CD4-positive, alpha-beta T cell treated with Interleukin-6 at 100 ng/mL for 8 hours (primary cell): ENCODE measurements at regions not wholly inside any gene's neighbourhood (a gene's known extent, or its start where the extent isn't known, plus 50 kb on each side); places are given as distances from the start of the nearest gene placed in this dataset.
"Not testable (repeated sequence)": the region's sequence is repeated elsewhere in the genome, so short reads cannot be mapped to it uniquely, and the experiment has no call there.

Source experiments
- DNase-seq: peaks from one replicate; pipeline ENCODE4 v3.0.0-alpha.2; 2020; ENCODE audit warnings: mixed read lengths, low spot score

DNA sequence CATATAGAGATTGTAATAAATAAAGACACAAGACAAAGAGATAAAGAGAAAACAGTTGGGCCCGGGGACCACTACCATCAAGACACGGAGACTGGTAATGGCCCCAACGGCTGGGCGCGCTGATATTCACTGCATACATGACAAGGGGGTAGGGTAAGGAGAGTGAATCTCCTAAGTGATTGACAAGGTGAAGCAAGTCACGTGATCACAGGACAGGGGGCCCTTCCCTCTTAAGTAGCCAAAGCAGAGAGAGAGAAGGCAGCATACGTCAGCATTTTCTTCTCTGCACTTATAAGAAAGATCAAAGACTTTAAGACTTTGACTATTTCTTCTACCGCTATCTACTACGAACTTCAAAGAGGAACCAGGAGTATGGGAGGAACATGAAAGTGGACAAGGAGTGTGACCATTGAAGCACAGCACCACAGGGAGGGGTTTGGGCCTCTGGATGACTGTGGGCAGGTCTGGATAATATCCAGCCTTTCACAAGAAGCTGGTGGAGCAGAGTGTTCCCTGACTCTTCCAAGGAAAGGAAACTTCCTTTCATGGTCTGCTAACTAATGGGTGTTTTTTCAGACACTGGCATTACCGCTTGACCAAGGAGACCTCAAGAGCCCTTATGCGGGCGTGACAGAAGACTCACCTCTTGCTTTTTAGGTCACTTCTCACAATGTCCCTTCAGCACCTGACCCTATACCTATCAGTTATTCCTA is 75.6 kb downstream of the MRPL39 start:
- DNase-seq = not testable (repeated sequence)

DNA sequence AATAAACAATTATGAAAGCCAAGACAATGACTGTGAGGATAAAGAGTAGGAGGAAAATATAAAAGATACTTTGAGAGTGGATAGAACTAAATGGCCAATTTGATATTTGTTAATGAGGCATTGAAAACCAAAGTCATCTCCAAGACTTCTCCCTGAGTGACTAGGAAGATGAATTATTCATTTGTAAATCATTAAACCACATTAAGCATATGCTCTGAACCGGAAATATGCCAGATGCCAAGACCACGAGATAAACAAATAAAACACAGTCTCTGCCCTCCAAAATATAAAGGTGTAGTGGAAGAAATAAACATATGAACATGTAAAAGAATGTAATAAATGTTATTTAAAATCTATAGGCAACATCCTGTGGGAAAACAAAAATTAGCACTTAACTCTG is 78.8 kb downstream of the MRPL39 start:
- no peak for DNase-seq

DNA sequence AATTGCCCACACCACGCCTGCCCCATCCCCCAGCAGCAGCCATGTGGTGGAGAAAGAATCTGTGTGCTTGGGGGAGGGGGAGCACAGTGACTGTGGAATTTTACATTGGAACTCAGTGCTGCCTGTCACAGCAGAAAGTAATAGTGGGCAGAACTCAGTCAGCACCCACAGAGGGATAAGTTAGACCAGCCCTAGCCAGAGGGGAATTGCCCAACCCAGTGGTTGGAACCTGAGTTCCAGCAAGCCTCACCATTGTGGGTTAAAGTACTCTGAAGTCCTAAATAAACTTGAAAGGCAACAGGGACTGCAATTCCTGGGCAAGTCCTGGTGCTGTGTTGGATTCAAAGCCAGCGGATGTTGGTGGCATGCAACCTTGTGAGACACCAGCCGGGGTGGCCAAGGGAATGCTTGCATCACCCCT is 88.8 kb downstream of the MRPL39 start:
- DNase-seq = no peak

DNA sequence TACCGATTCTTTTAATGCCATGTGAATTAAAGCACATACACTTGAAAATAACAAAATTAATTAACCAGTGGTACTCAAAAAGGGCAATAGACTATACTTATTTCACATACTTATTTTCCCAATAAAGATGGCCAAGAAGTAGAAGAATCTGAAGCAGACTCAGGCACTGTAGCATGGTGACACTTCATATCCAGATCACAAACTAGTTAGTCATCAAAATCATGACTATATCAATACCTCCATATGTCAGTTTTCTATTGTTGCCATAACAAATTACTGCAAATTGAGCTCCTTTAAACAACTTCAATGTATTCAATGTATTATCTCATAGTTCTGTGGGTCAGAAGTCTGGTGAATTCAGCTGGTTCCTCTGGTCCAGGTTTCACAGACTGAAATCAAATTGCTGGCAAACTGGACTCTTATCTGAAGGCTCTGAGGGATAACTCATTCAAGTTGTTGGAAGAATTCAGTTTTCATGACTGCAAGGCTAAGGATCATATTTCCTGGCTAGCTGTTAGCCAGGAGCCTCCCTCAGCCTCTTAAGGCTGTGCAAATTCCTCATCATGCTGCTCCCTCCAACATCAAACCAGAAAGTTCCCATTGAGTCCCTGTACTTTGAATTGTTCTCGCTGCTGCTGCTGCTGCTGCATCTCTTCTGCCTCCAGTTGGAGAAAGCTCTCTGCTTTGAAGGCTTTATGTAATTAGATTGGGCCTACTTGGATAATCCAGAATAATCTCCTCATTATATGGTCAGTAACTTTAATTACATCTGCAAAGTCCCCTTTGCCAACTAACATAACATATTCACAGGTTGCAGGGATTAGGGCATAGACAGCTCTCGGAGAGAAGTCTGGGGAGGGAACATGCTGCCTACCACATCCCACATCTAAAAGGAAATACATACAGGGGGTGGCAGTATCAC is 91.5 kb downstream of the MRPL39 start:
- no peak for DNase-seq

DNA sequence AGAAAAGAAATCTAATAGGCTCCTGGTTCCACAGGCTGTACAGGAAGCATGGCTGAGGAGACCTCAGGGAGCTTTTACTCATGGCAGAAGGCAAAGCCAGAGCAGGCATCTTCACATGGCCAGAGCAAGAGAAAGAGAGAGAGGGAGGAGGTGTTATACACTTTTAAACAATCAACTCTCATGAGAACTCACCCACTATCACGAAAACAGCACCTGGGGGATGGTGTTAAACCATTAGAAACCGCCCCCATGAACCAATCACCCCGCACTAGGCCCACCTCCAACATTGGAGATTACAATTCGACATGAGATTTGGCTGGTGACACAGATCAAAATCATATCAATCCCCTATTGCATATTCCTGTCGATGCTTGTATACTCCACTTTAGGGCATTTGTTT is 93.5 kb downstream of the MRPL39 start:
- DNase-seq = no peak

DNA sequence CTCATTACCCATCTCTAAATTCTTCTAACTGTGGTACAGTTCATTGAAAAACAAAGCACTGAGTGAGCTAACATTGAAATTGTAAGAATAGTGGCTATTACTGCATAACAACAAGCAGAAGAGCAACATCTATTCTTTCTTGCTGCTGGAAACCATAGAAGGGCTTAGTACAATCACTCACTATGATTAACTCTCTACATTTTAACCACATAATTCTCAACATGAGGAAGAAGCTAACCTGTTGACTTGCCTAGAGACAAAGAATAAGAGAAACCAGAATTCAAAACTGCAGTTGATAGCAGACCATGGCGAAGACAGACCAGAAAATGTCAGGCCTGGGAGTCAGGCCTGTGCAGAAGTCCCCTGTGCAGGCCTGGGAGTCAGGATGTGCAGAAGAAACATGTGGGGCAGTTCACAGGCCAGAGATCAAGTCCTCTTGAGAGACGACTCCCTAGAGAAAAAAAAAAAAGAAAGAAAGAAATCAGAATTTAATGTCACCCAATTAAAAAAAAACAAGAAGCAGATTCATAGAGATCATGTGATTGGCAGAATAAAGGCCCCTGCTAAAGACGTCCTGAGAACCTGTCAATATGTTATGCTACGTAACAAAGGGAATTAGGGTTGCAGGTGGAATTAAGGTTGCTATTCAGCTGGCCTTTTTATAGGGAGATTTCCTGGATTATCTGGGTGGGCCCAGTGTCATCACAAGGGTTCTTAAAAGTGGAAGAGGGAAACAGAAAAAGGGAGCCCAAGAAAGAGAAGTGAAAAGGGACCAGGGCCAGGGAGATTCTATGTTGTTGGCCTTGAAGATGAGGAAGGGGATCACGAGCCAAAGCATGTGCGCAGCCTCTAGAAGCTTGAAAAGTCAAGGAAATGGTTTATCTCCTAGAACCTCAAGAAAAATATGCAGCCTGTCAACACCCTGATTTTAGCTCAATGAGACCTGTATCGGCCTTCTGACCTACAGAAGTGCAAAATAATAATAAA is 94.9 kb downstream of the MRPL39 start:
- DNase-seq = no peak

DNA sequence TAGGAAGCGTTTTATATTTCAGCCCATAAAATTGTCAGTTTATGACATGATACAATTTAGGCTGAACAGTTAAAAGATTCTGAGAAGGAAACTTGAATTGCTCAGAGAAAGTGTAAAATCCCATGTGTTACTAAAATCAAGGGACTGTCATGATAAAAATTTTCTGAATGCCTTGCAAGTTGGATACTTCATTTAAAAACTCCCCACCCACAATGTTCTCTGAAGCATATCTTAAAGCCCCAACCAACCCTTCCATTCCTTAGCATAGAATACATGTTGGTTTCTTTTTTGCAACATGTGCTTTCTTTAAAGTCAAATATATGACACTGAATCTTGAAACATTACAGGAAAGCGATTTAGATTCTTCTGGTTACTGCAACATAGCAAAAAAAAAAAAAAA is 97.4 kb downstream of the MRPL39 start:
- DNase-seq = no peak

DNA sequence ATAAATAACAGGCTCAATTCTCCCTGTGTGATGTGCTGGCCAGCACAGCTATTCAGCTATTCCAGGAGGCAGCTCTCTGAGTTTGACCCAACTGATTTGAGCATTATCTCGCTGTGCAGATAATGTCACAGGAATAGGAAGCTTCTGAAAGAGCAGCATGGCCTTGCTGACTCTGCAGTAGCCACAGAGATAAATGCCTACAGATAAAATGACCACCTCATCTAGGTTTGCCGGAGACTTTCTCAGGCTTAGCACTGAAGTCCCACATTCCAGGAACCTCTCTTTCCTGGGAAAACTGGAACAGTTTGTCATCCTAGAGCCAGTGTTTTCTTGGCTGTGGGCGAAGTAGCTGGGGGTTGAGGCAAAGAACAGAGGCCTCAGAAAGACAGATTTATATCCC is 98.9 kb downstream of the MRPL39 start:
- no peak for DNase-seq

DNA sequence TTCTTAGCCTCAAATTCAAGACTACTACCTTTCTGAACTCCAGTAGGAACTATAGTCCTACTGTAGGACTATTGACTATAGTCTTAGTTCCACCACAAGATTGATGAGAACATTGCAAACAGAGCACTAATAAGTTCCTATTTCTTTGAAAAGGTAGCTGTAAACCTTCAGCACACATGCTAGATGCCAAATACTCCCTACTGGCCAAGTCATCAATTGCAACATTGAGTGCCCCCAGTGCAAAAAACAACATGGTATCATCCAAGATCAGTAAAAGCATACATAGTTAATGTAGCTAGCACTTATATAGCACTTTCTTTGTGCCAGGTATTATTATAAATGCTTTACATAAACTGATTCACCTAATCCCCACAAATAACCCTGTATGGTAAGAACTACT is 99.8 kb downstream of the MRPL39 start:
- no peak for DNase-seq

DNA sequence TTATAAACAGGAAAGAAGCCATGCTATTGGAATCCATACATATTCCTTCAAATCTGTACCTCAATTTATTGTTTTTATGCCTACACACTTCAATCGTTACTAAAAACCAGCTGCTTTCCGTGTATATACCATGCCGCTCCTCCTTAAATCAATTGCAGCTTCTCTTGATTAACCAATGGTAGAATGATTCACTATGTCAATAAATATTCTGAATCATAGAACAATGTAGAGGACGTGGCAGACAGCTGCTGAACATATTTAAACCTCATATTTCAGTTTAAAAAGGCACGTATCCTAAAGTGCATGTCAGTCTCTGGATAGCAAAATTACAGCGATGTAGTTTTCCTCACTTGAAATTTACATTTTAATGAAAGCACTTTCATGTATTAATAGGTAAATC is 100.4 kb downstream of the MRPL39 start:
- DNase-seq = no peak

DNA sequence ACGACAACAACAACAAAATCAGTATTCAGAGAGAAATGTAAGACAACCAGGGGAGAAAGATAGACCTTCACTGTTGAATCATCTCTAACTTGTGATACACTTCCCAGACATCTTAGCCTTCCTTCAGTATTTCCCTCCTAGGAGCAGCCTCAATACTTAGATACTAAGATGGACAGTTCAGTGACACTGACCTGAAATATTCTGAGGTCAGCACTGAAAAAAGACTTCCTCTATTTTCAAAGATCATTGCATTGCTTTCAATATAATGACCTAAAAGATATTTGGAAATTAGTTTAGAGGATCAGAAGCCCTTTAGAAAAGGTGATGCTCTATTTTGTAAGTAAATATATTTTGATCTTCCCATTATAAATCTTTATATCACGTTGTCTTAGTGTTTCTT is 101.0 kb downstream of the MRPL39 start:
- DNase-seq = no peak

DNA sequence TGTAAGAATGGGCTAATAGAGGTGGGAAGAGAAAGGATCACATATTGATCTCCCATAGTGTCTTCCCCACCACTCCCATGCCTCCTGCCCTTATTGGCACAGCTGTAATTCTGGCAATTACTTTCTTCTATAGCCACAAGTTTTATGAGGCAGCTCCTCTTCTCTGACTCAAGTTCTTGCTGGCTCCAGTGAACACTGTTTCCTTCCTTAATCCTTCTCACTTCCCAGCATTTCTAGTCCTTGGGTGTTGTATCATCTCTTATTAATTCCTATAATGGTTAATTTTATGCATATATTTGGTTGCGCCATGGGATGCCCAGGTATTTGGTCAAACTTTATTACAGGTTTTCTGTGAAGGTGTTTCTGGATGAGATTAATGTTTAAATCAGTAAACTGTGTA is 103.3 kb downstream of the MRPL39 start:
- no peak for DNase-seq

DNA sequence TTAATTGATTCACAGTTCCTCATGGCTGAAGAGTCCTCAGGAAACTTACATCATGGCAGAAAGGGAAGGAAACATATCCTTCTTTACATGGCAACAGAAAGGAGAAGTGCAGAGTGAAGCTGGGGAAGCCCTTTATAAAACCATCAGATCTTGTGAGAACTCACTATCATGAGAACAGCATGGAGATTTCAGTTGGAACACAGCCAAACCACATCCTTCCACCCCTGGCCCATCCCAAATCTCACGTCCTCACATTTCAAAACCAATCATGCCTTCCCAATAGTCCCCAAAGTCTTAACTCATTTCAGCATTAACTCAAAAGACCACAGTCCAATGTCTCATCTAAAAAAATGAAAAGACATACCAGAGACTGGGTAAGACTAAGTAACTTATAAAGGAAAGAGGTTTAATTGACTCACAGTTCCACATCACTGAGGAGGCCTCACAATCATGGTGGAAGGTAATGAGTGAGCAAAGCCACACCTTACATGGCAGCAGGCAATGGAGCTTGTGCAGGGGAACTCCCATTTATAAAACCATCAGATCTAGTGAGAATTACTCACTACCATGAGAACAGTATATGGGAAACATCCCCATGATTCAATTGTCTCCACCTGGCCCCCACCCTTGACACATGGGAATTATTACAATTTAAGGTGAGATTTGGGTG is 105.2 kb downstream of the MRPL39 start:
- no peak for DNase-seq

DNA sequence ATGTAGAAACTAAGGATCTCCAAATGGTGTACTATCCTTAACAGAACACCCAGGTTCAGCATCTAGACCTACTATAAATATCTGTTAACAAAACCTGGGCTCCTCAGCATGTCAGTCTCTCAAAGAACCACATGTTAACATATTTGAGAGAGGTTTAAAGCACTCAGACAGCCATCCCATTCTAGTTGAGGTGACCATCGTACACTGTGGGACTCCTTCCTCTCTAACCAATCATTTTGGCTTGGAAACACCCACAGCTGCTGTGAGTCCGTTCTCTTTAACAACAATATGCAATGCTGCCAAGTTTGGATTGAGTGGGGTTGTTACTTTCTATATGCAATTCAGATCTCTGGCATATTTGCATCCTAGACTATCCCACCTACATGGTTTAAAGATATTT is 105.8 kb downstream of the MRPL39 start:
- DNase-seq = no peak

DNA sequence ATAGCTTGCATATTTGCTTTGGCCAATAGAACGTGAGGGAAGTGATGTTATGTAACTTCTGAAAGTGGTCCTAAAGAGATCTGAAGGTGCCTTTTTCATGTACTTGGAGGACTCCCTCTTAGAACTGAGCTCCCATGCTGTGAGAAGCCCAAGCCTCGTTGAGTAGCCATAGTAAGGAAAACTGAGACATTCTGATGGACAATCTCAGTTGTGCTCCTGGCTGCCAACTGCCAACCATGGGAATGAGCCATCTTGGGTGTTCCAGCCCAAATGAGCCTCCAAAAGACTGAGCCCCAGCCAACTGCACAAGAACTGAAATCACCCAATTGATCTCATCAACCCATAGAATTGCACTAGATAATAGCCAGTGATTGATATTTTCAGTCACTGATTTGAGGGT is 106.7 kb downstream of the MRPL39 start:
- DNase-seq = no peak

DNA sequence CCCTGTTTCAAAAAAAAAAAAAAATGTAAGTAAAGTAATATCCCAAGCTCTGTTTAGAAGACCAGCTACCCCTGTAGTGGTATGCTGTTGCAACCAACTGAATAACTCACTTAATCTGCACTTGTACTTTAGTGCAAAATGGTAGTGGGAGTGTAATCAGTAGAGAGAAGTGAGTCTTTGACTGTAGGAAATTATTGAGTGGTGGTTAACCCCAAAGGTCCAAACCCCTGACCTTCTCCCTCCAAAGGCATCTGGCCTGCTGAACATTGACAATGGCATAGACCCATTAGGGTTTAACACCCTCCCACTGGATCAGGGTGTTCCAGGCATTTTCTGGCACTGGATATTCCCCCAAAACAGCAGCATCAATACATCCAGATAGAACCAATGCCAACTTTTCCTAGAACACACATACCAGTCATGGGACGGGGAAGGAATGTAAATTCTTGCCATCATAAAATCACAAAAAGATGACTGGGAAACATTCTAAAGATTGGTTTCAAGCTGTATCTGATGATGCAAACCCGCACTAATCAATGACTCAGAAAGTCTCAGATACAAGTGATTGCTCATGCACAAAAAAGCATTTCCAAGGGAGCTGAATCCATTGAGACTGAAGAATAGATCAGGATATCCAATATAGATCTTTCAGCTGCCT is 110.3 kb downstream of the MRPL39 start:
- no peak for DNase-seq

DNA sequence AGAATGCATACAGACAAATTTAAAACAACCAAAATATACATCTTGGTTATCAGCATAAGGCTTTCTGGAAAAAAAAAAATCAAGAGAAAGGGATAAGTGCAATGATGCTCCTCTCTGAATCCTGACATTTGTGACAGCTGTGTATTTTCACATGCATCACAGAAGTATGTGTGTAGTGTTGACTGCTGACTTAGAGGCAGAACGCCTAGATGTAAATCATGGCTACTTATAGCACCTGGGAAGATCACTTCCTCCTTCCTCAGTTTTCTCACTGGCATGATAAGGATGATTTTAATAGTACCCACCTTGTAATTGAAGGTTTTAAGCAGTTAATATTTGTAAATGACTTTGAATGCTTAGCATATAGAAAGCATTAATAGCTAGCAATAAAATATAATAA is 112.5 kb downstream of the MRPL39 start:
- no peak for DNase-seq

DNA sequence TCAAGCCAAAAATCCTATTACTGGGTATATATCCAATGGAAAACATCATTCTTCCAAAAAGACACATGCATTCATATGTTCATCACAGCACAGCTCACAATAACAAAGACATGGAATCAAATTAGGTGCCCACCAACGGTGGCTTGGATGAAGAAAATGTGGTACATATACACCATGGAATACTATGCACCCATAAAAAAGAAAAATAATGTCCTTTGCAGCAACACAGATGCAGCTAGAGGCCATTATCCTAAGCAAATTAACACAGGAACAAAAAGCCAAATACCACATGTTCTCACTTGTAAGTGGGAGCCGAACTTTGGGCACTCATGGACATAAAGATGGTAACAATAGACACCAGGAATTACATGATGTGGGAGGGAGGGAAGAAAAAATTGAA is 113.6 kb downstream of the MRPL39 start:
- no peak for DNase-seq

DNA sequence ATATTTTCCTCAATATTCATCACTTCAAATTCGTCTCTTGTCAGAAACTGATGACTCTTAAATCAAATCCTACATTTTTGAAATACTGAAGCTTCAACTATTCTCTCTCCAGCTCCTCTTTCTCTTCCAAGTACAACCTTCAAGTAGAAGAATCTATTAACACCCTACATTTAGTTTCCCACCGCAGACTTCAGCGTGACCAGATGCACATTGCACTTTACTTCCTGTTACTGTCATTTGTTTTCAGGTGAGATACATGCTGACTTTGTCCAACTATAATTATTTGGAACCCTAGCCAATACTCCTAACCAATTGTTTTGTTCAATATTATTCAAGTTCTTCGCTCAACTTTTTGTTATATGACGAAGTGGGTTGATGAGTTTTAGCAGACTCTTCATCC is 116.0 kb downstream of the MRPL39 start:
- DNase-seq = no peak

DNA sequence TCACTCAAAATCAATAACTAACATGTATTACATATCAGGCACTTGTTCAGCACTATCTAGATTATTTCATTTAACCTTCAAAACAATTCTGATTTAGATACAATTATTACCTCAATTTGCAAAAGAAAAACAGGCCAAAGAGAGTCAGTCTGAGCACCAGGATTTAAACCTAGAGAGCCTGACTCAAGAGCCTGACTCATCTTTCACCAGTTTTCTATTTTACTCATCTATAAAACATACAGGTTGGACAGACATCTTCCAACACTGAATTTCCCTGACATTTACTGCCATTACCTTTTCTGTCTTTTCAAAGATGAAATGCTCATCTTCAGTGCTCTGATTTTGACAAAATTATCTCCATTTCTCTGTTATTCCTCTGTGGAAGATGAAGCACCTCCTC is 116.5 kb downstream of the MRPL39 start:
- DNase-seq = no peak

DNA sequence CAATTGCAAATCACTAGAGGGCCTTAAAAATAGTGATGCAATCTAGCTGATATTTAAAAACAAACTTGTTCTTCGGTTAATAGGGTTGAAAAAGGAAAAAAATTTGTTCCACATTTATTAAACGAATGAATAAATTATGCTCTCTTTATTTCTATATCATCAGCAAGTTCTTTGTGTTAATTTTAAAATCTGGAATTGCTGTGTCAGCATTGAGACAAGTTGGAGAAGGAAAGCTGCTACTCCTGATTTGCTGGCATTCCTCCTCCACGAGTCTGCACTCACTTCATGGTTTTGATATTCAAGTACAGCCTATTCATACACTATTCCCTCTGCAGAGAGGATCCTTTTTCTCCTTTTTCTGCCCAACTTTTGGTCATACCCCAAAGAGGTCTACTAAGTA is 117.6 kb downstream of the MRPL39 start:
- no peak for DNase-seq
